Astrocyte (in vitro differentiated cells and primary cell): ENCODE measurements at regions not wholly inside any gene's neighbourhood (a gene's known extent, or its start where the extent isn't known, plus 50 kb on each side); places are given as distances from the start of the nearest gene placed in this dataset.

Experiments used
- EZH2 ChIP-seq: IDR thresholded peaks from 2 replicates; pipeline ENCODE4 v1.6.1; 2012; ENCODE audit warnings: mild to moderate bottlenecking, low read length, inconsistent platforms; ENCODE audit not compliant: insufficient read depth
- TF ChIP-seq, protein P1 (sequence below): IDR thresholded peaks from 2 replicates; pipeline ENCODE4 v1.5.1; 2011; ENCODE audit warnings: low read depth, mild to moderate bottlenecking, inconsistent platforms, low read length, moderate library complexity; ENCODE audit not compliant: insufficient read depth

DNA sequence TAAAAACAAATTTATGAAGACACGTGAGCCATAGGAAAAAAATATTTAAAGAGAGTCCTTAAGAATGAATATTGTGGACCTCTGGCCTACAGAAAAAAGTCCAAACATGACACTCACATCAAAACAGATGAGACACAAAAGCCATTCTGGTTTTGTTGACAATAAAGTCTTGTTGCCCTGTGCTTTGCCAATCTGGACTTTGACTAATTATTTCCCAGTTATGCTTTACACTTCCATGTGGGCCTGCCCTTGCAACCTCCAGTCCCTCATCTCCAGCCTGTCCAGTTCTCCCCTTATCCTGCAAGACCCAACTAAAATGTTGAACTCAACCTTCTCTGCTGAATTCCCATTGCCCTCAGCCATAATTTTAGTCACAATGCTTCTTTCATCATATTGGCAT is 184.5 kb upstream of the SERP2 start:
- TF ChIP-seq, protein P1, sequence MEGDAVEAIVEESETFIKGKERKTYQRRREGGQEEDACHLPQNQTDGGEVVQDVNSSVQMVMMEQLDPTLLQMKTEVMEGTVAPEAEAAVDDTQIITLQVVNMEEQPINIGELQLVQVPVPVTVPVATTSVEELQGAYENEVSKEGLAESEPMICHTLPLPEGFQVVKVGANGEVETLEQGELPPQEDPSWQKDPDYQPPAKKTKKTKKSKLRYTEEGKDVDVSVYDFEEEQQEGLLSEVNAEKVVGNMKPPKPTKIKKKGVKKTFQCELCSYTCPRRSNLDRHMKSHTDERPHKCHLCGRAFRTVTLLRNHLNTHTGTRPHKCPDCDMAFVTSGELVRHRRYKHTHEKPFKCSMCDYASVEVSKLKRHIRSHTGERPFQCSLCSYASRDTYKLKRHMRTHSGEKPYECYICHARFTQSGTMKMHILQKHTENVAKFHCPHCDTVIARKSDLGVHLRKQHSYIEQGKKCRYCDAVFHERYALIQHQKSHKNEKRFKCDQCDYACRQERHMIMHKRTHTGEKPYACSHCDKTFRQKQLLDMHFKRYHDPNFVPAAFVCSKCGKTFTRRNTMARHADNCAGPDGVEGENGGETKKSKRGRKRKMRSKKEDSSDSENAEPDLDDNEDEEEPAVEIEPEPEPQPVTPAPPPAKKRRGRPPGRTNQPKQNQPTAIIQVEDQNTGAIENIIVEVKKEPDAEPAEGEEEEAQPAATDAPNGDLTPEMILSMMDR = no peak
- no peak for TF ChIP-seq EZH2
